HCT116 (cell line): ENCODE measurements at regions not wholly inside any gene's neighbourhood (a gene's known extent, or its start where the extent isn't known, plus 50 kb on each side); places are given as distances from the start of the nearest gene placed in this dataset.

ENCODE experiments used
- ATAC-seq: fragments of 200-7000 bp; cut with Tn5 transposase; 2 replicates; pipeline ENCODE4 v1.9.1; 2020; ENCODE audit warnings: mild to moderate bottlenecking, moderate library complexity
- BruUV-seq: library from RNA; stranded (reverse); fragments of 400-500 nt; replicated peaks from 2 replicates; lab custom pipeline; 2021; lab: Mats Ljungman, UMichigan
- CTCF ChIA-PET: fragments of 300-600 bp; sonication (Branson Sonifier 250); formaldehyde crosslinking; loops from one replicate; lab custom pipeline; 2021; ENCODE audit warnings: antibody characterized with exemption; lab: Charles Lee
- POLR2A ChIA-PET: fragments of 300-600, 350-600 bp; sonication (Branson Sonifier 250); formaldehyde crosslinking; loops from one replicate; lab custom pipeline; 2021; ENCODE audit warnings: antibody characterized with exemption; lab: Charles Lee
- RAD21 ChIA-PET, 2 experiments: fragments of 300-600 bp; sonication (Branson Sonifier 250); formaldehyde crosslinking; loops; one replicate each; lab custom pipeline; 2023; ENCODE audit warnings: low total read pairs in 2 of 2; ENCODE audit not compliant: uncharacterized antibody in 2 of 2, unreplicated experiment in 2 of 2, low non-redundant PET in 1 of 2; lab: Charles Lee
- DNase-seq: peaks from one replicate; pipeline ENCODE4 v3.0.0-alpha.2; 2010; ENCODE audit warnings: low read depth, low spot score
- H2AFZ ChIP-seq: fragments of 200-600 bp; shearing (Covaris generic), sonication (generic); 2 replicates; pipeline ENCODE4 v1.6.1; 2017; ENCODE audit warnings: low read depth, mixed run types, mixed read lengths, antibody characterized with exemption, low read length; ENCODE audit not compliant: poor library complexity, severe bottlenecking
- H3K27ac ChIP-seq: 2 replicates; pipeline ENCODE4 v1.5.1; 2012; ENCODE audit warnings: low read depth, low read length
- H3K27me3 ChIP-seq: fragments of 200-600 bp; sonication (generic); 2 replicates; pipeline ENCODE4 v1.6.1; 2016; ENCODE audit warnings: mixed run types, low read length, mixed read lengths; ENCODE audit not compliant: insufficient read depth
- H3K36me3 ChIP-seq, 2 experiments: fragments of 200-500 bp in 1 of 2; fragments of 200-600 bp in 1 of 2; sonication (Bioruptor generic) in 1 of 2; sonication (generic) in 1 of 2; 2 replicates each; pipeline versions ENCODE4 v1.5.1 to v1.6.1; 2014 to 2016; ENCODE audit warnings: low read length in 2 of 2, inconsistent platforms in 1 of 2, mixed read lengths in 1 of 2, mixed run types in 1 of 2; ENCODE audit not compliant: insufficient read depth in 2 of 2, control insufficient read depth in 1 of 2
- H3K4me1 ChIP-seq, 2 experiments: fragments of 200-600 bp in 1 of 2; sonication (generic) in 1 of 2; 2 replicates each; pipeline versions ENCODE4 v1.5.1 to v1.6.1; 2012 to 2017; ENCODE audit warnings: low read length in 2 of 2, inconsistent platforms in 1 of 2, mild to moderate bottlenecking in 1 of 2, mixed read lengths in 1 of 2, mixed run types in 1 of 2, moderate library complexity in 1 of 2; ENCODE audit not compliant: insufficient read depth in 2 of 2, control insufficient read depth in 1 of 2
- H3K4me2 ChIP-seq: fragments of 200-600 bp; sonication (generic); 2 replicates; pipeline ENCODE4 v1.6.1; 2017; ENCODE audit warnings: mixed run types, low read length, mixed read lengths
- H3K4me3 ChIP-seq, 2 experiments: fragments of 200-600 bp in 1 of 2; sonication (generic) in 1 of 2; replicated peaks in 1 of 2; 2 replicates each; pipeline ENCODE4 v1.5.1; 2011 to 2016; ENCODE audit warnings: low read length in 2 of 2, control low read depth in 1 of 2, low read depth in 1 of 2, mild to moderate bottlenecking in 1 of 2, mixed read lengths in 1 of 2, mixed run types in 1 of 2
- H3K79me2 ChIP-seq: fragments of 200-600 bp; sonication (generic); 2 replicates; pipeline ENCODE4 v1.6.1; 2017; ENCODE audit warnings: mild to moderate bottlenecking, mixed run types, low read length, moderate library complexity, mixed read lengths; ENCODE audit not compliant: insufficient read depth
- H3K9ac ChIP-seq: fragments of 200-600 bp; sonication (generic); 2 replicates; pipeline ENCODE4 v1.6.1; 2016; ENCODE audit warnings: low read length, mixed read lengths
- H3K9me2 ChIP-seq: fragments of 200-600 bp; sonication (generic), shearing (Covaris generic); 2 replicates; pipeline ENCODE4 v1.6.1; 2017; ENCODE audit warnings: mixed run types, mild to moderate bottlenecking, moderate library complexity; ENCODE audit not compliant: insufficient read depth
- H3K9me3 ChIP-seq, 2 experiments: fragments of 200-500 bp in 1 of 2; fragments of 200-600 bp in 1 of 2; sonication (Bioruptor generic) in 1 of 2; sonication (generic) in 1 of 2; 2 replicates each; pipeline ENCODE4 v1.6.1; 2014 to 2017; ENCODE audit warnings: low read length in 2 of 2, mixed read lengths in 2 of 2, inconsistent platforms in 1 of 2, low read depth in 1 of 2, mild to moderate bottlenecking in 1 of 2, mixed run types in 1 of 2, moderate library complexity in 1 of 2; ENCODE audit not compliant: control insufficient read depth in 1 of 2, insufficient read depth in 1 of 2
- H4K20me1 ChIP-seq: fragments of 200-600 bp; sonication (generic), shearing (Covaris generic); 2 replicates; pipeline ENCODE4 v1.6.1; 2017; ENCODE audit warnings: mixed run types, mild to moderate bottlenecking, moderate library complexity; ENCODE audit not compliant: insufficient read depth
- ATF3 ChIP-seq: IDR thresholded peaks from 2 replicates; pipeline ENCODE4 v1.6.1; 2012
- CEBPB ChIP-seq: IDR thresholded peaks from 2 replicates; pipeline ENCODE4 v1.6.1; 2012; ENCODE audit warnings: low read depth
- CTCF ChIP-seq, 3 experiments: fragments of 200-600 bp in 1 of 3; sonication (generic) in 1 of 3; IDR thresholded peaks in 2 of 3; conservative IDR thresholded peaks in 1 of 3; 2 replicates each; pipeline ENCODE4 v1.5.1; 2012 to 2017; ENCODE audit warnings: low read depth in 2 of 3, low read length in 2 of 3, antibody characterized with exemption in 1 of 3, borderline replicate concordance in 1 of 3, control low read depth in 1 of 3, mild to moderate bottlenecking in 1 of 3, mixed read lengths in 1 of 3, mixed run types in 1 of 3, moderate library complexity in 1 of 3; ENCODE audit not compliant: insufficient read depth in 1 of 3
- EGR1 ChIP-seq: IDR thresholded peaks from 2 replicates; pipeline ENCODE4 v1.6.1; 2012; ENCODE audit warnings: low read depth
- ELF1 ChIP-seq: IDR thresholded peaks from 2 replicates; pipeline ENCODE4 v1.6.1; 2012; ENCODE audit warnings: low read depth, borderline replicate concordance
- EZH2 ChIP-seq: fragments of 200-600 bp; sonication (generic); IDR thresholded peaks from 2 replicates; pipeline ENCODE4 v1.6.1; 2017; ENCODE audit warnings: antibody characterized with exemption, mixed run types
- EZH2phosphoT487 ChIP-seq: fragments of 200-600 bp; IDR thresholded peaks from 2 replicates; pipeline ENCODE4 v1.6.1; 2018; ENCODE audit warnings: antibody characterized with exemption, borderline replicate concordance
- FOSL1 ChIP-seq: IDR thresholded peaks from 2 replicates; pipeline ENCODE4 v1.6.1; 2012; ENCODE audit warnings: low read depth
- JUND ChIP-seq: IDR thresholded peaks from 2 replicates; pipeline ENCODE4 v1.6.1; 2012
- MAX ChIP-seq: IDR thresholded peaks from 2 replicates; pipeline ENCODE4 v1.6.1; 2012
- POLR2A ChIP-seq: IDR thresholded peaks from 2 replicates; pipeline ENCODE4 v1.7.0; 2011; ENCODE audit warnings: borderline replicate concordance; ENCODE audit not compliant: insufficient read depth, insufficient read length; ENCODE audit errors: extremely low read depth
- POLR2AphosphoS5 ChIP-seq: IDR thresholded peaks from 2 replicates; pipeline ENCODE4 v1.6.1; 2011; ENCODE audit warnings: mild to moderate bottlenecking, low read depth, low read length, moderate library complexity
- RAD21 ChIP-seq: IDR thresholded peaks from 2 replicates; pipeline ENCODE4 v1.6.1; 2012; ENCODE audit warnings: low read depth, mild to moderate bottlenecking
- REST ChIP-seq: IDR thresholded peaks from 2 replicates; pipeline ENCODE4 v1.6.1; 2012; ENCODE audit warnings: low read depth
- SP1 ChIP-seq: IDR thresholded peaks from 2 replicates; pipeline ENCODE4 v1.6.1; 2012; ENCODE audit warnings: low read depth
- TCF7L2 ChIP-seq: IDR thresholded peaks from 2 replicates; pipeline ENCODE4 v1.7.0; 2011; ENCODE audit warnings: borderline replicate concordance, inconsistent platforms; ENCODE audit not compliant: insufficient read depth, insufficient read length; ENCODE audit errors: extremely low read depth
- YY1 ChIP-seq: IDR thresholded peaks from 2 replicates; pipeline ENCODE4 v1.6.1; 2011; ENCODE audit warnings: low read length, low read depth, moderate library complexity, mild to moderate bottlenecking; ENCODE audit not compliant: insufficient replicate concordance; ENCODE audit errors: extremely low read depth
- ZBTB33 ChIP-seq: IDR thresholded peaks from 2 replicates; pipeline ENCODE4 v1.6.1; 2011; ENCODE audit warnings: mild to moderate bottlenecking, low read length, moderate library complexity; ENCODE audit not compliant: insufficient replicate concordance; ENCODE audit errors: extremely low read depth
- ZFX ChIP-seq: fragments of 450-650 bp; IDR thresholded peaks from 2 replicates; pipeline ENCODE4 v1.6.1; 2017
- intact Hi-C: fragments of 100-400 bp; cut with micrococcal nuclease; formaldehyde crosslinking; loops from 2 replicates; pipeline ENCODE4 v1.10.0; 2022

GRCh38 chr3:189457631-189458412, 173.4 kb upstream of the TP63 start:
- ChIA-PET POLR2A (no interaction called here), RAD21 (no interaction called here), CTCF (no interaction called here)
- Histone ChIP-seq H3K4me2 (no peak overlapping the region), H4K20me1 (no peaks in the 10 kb centered on the region), H3K4me3 (no peak overlapping the region), H2AFZ (no peak overlapping the region), H3K4me1 (no peaks in the 10 kb centered on the region), H3K79me2 (no peaks in the 10 kb centered on the region), H3K36me3 (no peaks in the 10 kb centered on the region), H3K9me3 (no peaks in the 10 kb centered on the region), H3K9ac (no peak overlapping the region), H3K9me2 (no peaks in the 10 kb centered on the region), H3K27me3 (no peaks in the 10 kb centered on the region), H3K27ac (no peak overlapping the region)
- ATAC-seq (no peak), DNase-seq (no peak)
- intact Hi-C loops, result no loop called here
- no TSS peak for BruUV-seq
- TF ChIP-seq FOSL1, result no peak
- no peak for TF ChIP-seq ELF1
- TF ChIP-seq EZH2phosphoT487, result no peak
- no peak for TF ChIP-seq RAD21
- no peak for TF ChIP-seq ZBTB33
- no peak for TF ChIP-seq TCF7L2
- TF ChIP-seq POLR2A, result no peak
- TF ChIP-seq POLR2AphosphoS5, result no peak
- no peak for TF ChIP-seq ATF3
- TF ChIP-seq YY1, result no peak
- no peak for TF ChIP-seq REST
- TF ChIP-seq EZH2, result no peak
- TF ChIP-seq CTCF (IDR thresholded peaks at IDR 0.05 in 2 of 3, conservative IDR thresholded peaks at IDR 0.05 in 1 of 3; ENCODE audit: borderline replicate concordance in 1 of 3, insufficient read depth in 1 of 3, low read depth in 2 of 3, low read length in 2 of 3), result no peak
- no peak for TF ChIP-seq JUND
- no peak for TF ChIP-seq SP1
- no peak for TF ChIP-seq ZFX
- TF ChIP-seq EGR1, result no peak
- no peak for TF ChIP-seq MAX
- TF ChIP-seq CEBPB, result no peak
